Sigmoid colon (tissue), 6 donors: ENCODE measurements at regions not wholly inside any gene's neighbourhood (a gene's known extent, or its start where the extent isn't known, plus 50 kb on each side); places are given as distances from the start of the nearest gene placed in this dataset.

Experiments used
- DNase-seq: peaks from one replicate; pipeline ENCODE4 v3.0.0-alpha.2; 2019
- H3K27ac ChIP-seq, 4 donors: fragments of 200-600 bp; sonication (generic); one replicate each; pipeline ENCODE4 v1.5.1; 2016 to 2019; ENCODE audit warnings: mild to moderate bottlenecking in 1 of 4
- H3K27me3 ChIP-seq, 3 donors: fragments of 200-600 bp; sonication (generic); one replicate each; pipeline ENCODE4 v1.5.1; 2019; ENCODE audit warnings: mild to moderate bottlenecking in 1 of 3
- H3K36me3 ChIP-seq, 4 donors: fragments of 200-600 bp; sonication (generic); one replicate each; pipeline ENCODE4 v1.5.1; 2016 to 2019
- H3K4me1 ChIP-seq, 4 donors: fragments of 200-600 bp; sonication (generic); one replicate each; pipeline ENCODE4 v1.5.1; 2017 to 2019
- H3K4me3 ChIP-seq, 4 donors: fragments of 200-600 bp; sonication (generic); one replicate each; pipeline ENCODE4 v1.5.1; 2017 to 2019; ENCODE audit warnings: mild to moderate bottlenecking in 2 of 4, moderate library complexity in 1 of 4
- H3K9me3 ChIP-seq, 4 donors: fragments of 200-600 bp in 3 of 4; sonication (generic) in 3 of 4; one replicate each; pipeline versions ENCODE4 v1.5.1 to v1.6.1; 2013 to 2019
- EP300 ChIP-seq, 4 donors: sonication (generic); formaldehyde crosslinking; IDR thresholded peaks; one replicate each; pipeline ENCODE4 v1.6.1; 2017; ENCODE audit warnings: antibody characterized with exemption in 4 of 4
- POLR2A ChIP-seq, 2 donors: fragments of 450-650 bp; IDR thresholded peaks; one replicate each; pipeline ENCODE4 v1.6.1; 2016; ENCODE audit warnings: antibody characterized with exemption in 2 of 2, mild to moderate bottlenecking in 2 of 2, moderate library complexity in 2 of 2
- POLR2AphosphoS5 ChIP-seq, 4 donors: sonication (generic); formaldehyde crosslinking; IDR thresholded peaks; one replicate each; pipeline ENCODE4 v1.6.1; 2017; ENCODE audit warnings: antibody characterized with exemption in 4 of 4
- WGBS, 2 donors: extraction: QIAGEN DNeasy Blood & Tissue Kit; methylation state at CpG; one replicate each; pipeline ENCODE4 v1.1.7; 2013; 5-methylcytosine and 5-hydroxymethylcytosine counted together
- intact Hi-C: fragments of 100-400 bp; cut with DNase I; formaldehyde crosslinking; loops from one replicate; pipeline ENCODE4 v1.15.1; 2023
- TF ChIP-seq, protein P1 (sequence below), 4 experiments: fragments of 450-650 bp in 3 of 4; fragments of 200-600 bp in 1 of 4; IDR thresholded peaks; one replicate each; pipeline ENCODE4 v1.5.1; 2016 to 2019; ENCODE audit warnings: antibody characterized with exemption in 4 of 4, mild to moderate bottlenecking in 3 of 4, moderate library complexity in 2 of 4
- donor health status: healthy with polysubstance abuse.
- donor health status: healthy.

DNA sequence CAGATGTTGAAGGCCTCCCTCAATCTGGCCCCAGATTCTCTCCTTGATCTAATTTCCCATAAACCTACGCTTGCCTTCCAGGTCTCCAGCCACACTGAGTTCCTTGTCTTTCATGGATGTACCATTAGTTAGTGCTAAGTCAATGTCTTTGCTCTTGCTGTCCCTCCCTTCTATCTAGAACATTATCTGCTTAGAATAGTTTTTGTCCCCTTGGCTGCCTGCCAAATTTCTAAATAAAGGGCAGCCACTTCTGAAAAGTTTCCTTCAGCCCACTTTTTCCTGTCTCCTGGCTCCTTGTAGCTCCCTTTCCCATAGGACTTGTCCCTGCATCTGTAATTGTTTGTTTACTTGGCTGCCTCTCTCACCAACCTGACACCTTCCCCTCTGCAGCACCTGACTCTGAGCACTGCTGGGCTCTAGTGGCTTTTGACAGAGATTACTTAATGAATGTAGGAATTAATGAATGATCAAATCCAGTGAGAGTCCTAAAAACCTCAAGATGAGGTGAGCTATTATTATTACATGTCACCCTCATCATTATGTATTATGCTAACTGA is 58.3 kb downstream of the CXCL12 start:
- H3K4me1 ChIP-seq, result peaks cover 0 to 17% (median 13%) of the 10 kb centered on the region in 4 donors
- DNase-seq, result no peak
- 94 to 100% methylated on average over 1 of the region's 1 CpG for WGBS, 2 donors
- intact Hi-C loops, result no loop called here
- TF ChIP-seq POLR2AphosphoS5 (IDR thresholded peaks at IDR 0.05), result no peak
- no peak for TF ChIP-seq POLR2A (IDR thresholded peaks at IDR 0.05)
- TF ChIP-seq EP300 (IDR thresholded peaks at IDR 0.05), result no peak
- TF ChIP-seq, protein P1, sequence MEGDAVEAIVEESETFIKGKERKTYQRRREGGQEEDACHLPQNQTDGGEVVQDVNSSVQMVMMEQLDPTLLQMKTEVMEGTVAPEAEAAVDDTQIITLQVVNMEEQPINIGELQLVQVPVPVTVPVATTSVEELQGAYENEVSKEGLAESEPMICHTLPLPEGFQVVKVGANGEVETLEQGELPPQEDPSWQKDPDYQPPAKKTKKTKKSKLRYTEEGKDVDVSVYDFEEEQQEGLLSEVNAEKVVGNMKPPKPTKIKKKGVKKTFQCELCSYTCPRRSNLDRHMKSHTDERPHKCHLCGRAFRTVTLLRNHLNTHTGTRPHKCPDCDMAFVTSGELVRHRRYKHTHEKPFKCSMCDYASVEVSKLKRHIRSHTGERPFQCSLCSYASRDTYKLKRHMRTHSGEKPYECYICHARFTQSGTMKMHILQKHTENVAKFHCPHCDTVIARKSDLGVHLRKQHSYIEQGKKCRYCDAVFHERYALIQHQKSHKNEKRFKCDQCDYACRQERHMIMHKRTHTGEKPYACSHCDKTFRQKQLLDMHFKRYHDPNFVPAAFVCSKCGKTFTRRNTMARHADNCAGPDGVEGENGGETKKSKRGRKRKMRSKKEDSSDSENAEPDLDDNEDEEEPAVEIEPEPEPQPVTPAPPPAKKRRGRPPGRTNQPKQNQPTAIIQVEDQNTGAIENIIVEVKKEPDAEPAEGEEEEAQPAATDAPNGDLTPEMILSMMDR (IDR thresholded peaks at IDR 0.05), result no peak
- no peaks in the 10 kb centered on the region for H3K27me3 ChIP-seq
- peak overlapping the region in 2 of 4 donors; percentile 22 to 41 for H3K27ac ChIP-seq
- H3K4me3 ChIP-seq, result no peak overlapping the region
- no peaks in the 10 kb centered on the region for H3K36me3 ChIP-seq
- H3K9me3 ChIP-seq, result no peaks in the 10 kb centered on the region

DNA sequence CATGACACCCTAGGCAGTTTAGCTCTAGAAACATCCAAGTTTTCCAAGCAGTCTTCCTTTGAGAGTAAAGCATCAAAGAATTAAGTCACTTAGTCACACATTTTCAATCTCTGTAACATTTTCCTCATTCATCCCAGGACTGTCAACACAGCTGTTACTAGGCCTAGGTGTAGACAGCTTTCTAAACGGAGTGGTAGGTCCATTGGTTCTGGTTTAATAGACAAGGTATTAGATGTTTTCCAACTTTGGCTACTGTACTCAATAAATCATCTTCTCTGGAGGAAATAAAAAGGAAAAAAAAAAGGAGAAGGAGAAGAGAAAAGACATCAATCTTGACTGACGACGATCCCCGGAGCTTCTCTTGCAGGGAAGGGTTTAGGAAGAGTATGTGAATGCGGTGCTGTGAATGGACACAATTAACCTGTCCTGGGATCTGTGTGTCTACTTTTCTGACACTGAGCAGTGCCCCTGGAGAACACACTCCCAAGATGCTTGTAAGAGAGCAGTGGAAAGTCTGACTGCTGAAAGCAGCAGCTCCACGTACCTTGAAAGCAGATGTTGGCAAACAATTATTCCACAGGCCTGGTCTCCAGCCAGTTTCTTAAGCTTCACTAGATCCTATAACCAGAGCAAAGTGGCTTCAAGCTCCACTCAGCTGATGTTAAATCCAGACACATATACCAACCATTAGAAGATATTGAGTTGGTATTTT is 59.1 kb downstream of the CXCL12 start:
- Histone ChIP-seq H3K4me1 (peaks cover 0 to 17% (median 13%) of the 10 kb centered on the region in 4 donors), H3K9me3 (no peaks in the 10 kb centered on the region), H3K27me3 (no peaks in the 10 kb centered on the region), H3K27ac (peak overlapping the region in 2 of 4 donors; percentile 22 to 41), H3K4me3 (no peak overlapping the region), H3K36me3 (no peaks in the 10 kb centered on the region)
- intact Hi-C loops, result no loop called here
- 67 to 82% methylated on average over 6 of the region's 6 CpGs for WGBS, 2 donors
- no peak for DNase-seq
- TF ChIP-seq POLR2AphosphoS5 (IDR thresholded peaks at IDR 0.05), result peak; percentile 31 to 77 (median 74)
- TF ChIP-seq, protein P1 (IDR thresholded peaks at IDR 0.05), result no peak

DNA sequence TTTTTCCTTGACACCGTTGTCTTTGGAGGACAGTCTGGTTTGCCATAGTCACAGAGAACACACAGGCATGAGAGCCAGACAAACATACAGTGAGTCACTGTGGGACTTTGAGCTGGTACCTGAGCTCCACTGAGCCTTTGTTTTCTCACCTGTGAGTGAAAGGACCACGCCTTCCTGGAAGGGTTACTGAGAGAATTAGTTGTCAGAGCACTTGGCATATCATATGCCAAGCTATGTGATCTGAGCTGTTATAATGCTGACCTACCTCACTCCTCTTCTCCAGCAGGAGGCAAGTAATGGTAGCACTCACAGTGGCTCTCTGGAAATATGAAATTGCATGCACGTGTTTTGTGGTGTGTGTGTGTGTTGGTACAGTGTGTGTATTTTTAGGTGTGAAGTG is 59.7 kb downstream of the CXCL12 start:
- TF ChIP-seq POLR2A (IDR thresholded peaks at IDR 0.05), result no peak
- TF ChIP-seq POLR2AphosphoS5 (IDR thresholded peaks at IDR 0.05), result no peak
- TF ChIP-seq EP300 (IDR thresholded peaks at IDR 0.05), result no peak
- intact Hi-C loops, result no loop called here
- 16 to 72% methylated on average over 3 of the region's 3 CpGs for WGBS, 2 donors
- H3K27me3 ChIP-seq, result no peaks in the 10 kb centered on the region
- no peaks in the 10 kb centered on the region for H3K9me3 ChIP-seq
- no peak overlapping the region for H3K4me3 ChIP-seq
- H3K36me3 ChIP-seq, result no peaks in the 10 kb centered on the region
- H3K27ac ChIP-seq, result no peak overlapping the region
- H3K4me1 ChIP-seq, result peaks cover 0 to 17% (median 13%) of the 10 kb centered on the region in 4 donors
- DNase-seq, result no peak

DNA sequence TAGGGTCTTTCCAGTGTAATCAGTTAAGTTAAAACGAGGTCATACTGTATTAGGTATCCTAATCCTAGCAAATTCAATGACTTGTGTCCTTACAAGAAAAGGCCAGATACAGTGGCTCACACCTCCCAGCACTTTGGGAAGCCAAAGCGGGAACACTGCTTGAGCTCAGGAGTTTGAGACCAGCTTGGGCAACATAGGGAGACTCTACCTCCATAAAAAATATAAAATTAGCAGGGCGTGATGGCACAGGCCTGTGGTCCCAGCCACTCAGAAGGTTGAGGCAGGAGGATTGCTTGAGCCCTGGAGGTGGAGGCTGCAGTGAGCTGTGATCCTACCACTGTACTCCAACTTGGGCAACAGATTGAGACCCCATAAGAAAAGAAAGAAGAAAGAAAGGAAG is 61.1 kb downstream of the CXCL12 start:
- Histone ChIP-seq H3K27ac (no peak overlapping the region), H3K4me3 (no peak overlapping the region), H3K4me1 (peaks cover 0 to 17% (median 13%) of the 10 kb centered on the region in 4 donors), H3K9me3 (no peaks in the 10 kb centered on the region), H3K36me3 (no peaks in the 10 kb centered on the region), H3K27me3 (no peaks in the 10 kb centered on the region)
- no peak for DNase-seq
- intact Hi-C loops, result no loop called here
- 94 to 96% methylated on average over 3 of the region's 3 CpGs for WGBS, 2 donors
- TF ChIP-seq EP300 (IDR thresholded peaks at IDR 0.05), result no peak

DNA sequence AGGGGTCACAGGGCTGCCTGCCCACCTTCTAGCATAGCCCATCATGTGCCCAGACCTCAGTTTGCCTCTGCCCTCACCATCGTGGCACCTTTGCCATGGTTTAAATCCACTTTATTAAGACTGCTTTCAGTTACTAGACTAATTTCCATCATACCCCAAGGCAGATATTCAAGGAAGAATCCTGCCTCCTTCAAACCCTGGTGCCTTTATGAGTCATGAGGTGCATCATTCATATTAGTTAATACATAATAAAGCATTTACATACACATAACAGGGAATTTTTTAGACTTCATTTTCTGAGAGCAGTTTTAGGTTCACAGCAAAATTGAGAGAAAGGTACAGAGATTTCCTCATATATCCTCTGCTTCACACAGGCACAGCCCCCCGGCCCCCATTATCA is 62.8 kb downstream of the CXCL12 start:
- Histone ChIP-seq H3K4me3 (no peak overlapping the region), H3K4me1 (peaks cover 0 to 17% (median 13%) of the 10 kb centered on the region in 4 donors), H3K9me3 (no peaks in the 10 kb centered on the region), H3K27ac (no peak overlapping the region), H3K27me3 (peaks cover 0 to 2% (median 0%) of the 10 kb centered on the region in 3 donors), H3K36me3 (no peaks in the 10 kb centered on the region)
- WGBS, 2 donors, result 81 to 94% methylated on average over 2 of the region's 2 CpGs
- no peak for DNase-seq
- intact Hi-C loops, result no loop called here
- TF ChIP-seq, protein P1 (IDR thresholded peaks at IDR 0.05), result no peak
- TF ChIP-seq EP300 (IDR thresholded peaks at IDR 0.05) (no peak), POLR2A (IDR thresholded peaks at IDR 0.05) (no peak), POLR2AphosphoS5 (IDR thresholded peaks at IDR 0.05) (no peak)
